ENCODE measurements at regions not wholly inside any gene's neighbourhood (a gene's known extent, or its start where the extent isn't known, plus 50 kb on each side); places are given as distances from the start of the nearest gene placed in this dataset.

GRCh38 chr10:123379156-123379555, 225.0 kb downstream of the BUB3 start:
- TF ChIP-seq CTCF (IDR thresholded peaks at IDR 0.05; ENCODE audit: low read depth, low read length, missing control alignments): no peak

GRCh38 chr10:123380491-123381085, 226.4 kb downstream of the BUB3 start:
- no peak for DNase-seq (ENCODE audit: extremely low read depth, low read depth)
- H3K4me3 ChIP-seq (replicated peaks; ENCODE audit: low read depth, low read length): no peak overlapping the region
- no peak for TF ChIP-seq CTCF (IDR thresholded peaks at IDR 0.05; ENCODE audit: low read depth, low read length, missing control alignments)

More at GRCh38 chr10:123379156-123379555, 225.0 kb downstream of the BUB3 start:
- no peak overlapping the region for H3K4me3 ChIP-seq (replicated peaks; ENCODE audit: low read depth, low read length)
- DNase-seq (ENCODE audit: extremely low read depth, low read depth): no peak

- H3K4me3 ChIP-seq (replicated peaks; ENCODE audit: low read depth, low read length): no peak overlapping the region
- TF ChIP-seq CTCF (IDR thresholded peaks at IDR 0.05; ENCODE audit: low read depth, low read length, missing control alignments): no peak
- DNase-seq (ENCODE audit: extremely low read depth, low read depth): no peak
Observed at GRCh38 chr10:123381224-123381623, 227.0 kb downstream of the BUB3 start.

GRCh38 chr10:123382491-123382890, 228.3 kb downstream of the BUB3 start:
- DNase-seq (ENCODE audit: extremely low read depth, low read depth): no peak
- H3K4me3 ChIP-seq (replicated peaks; ENCODE audit: low read depth, low read length): no peak overlapping the region
- TF ChIP-seq CTCF (IDR thresholded peaks at IDR 0.05; ENCODE audit: low read depth, low read length, missing control alignments): no peak

- no peak for TF ChIP-seq CTCF (IDR thresholded peaks at IDR 0.05; ENCODE audit: low read depth, low read length, missing control alignments)
- H3K4me3 ChIP-seq (replicated peaks; ENCODE audit: low read depth, low read length): no peak overlapping the region
- no peak for DNase-seq (ENCODE audit: extremely low read depth, low read depth)
Observed at GRCh38 chr10:123385508-123386080, 231.4 kb downstream of the BUB3 start.

GRCh38 chr10:123389520-123389919, 235.3 kb downstream of the BUB3 start:
- no peak overlapping the region for H3K4me3 ChIP-seq (replicated peaks; ENCODE audit: low read depth, low read length)
- no peak for TF ChIP-seq CTCF (IDR thresholded peaks at IDR 0.05; ENCODE audit: low read depth, low read length, missing control alignments)
- DNase-seq (ENCODE audit: extremely low read depth, low read depth): no peak

- TF ChIP-seq CTCF (IDR thresholded peaks at IDR 0.05; ENCODE audit: low read depth, low read length, missing control alignments): no peak
- no peak for DNase-seq (ENCODE audit: extremely low read depth, low read depth)
- no peak overlapping the region for H3K4me3 ChIP-seq (replicated peaks; ENCODE audit: low read depth, low read length)
Observed at GRCh38 chr10:123390332-123390731, 236.1 kb downstream of the BUB3 start.

Measured in HFF-Myc (cell line).